ES-I3 (cell line): ENCODE measurements at regions not wholly inside any gene's neighbourhood (a gene's known extent, or its start where the extent isn't known, plus 50 kb on each side); places are given as distances from the start of the nearest gene placed in this dataset.

Experiments
- H3K36me3 ChIP-seq: 2 replicates; pipeline ENCODE4 v1.6.1; 2013; ENCODE audit warnings: mild to moderate bottlenecking, low read length, control low read depth, moderate library complexity; ENCODE audit not compliant: insufficient read depth
- H3K4me1 ChIP-seq: 2 replicates; pipeline ENCODE4 v1.6.1; 2013; ENCODE audit warnings: mild to moderate bottlenecking, control low read depth, low read length; ENCODE audit not compliant: insufficient read depth
- H3K9ac ChIP-seq: 2 replicates; pipeline ENCODE4 v1.6.1; 2013; ENCODE audit warnings: low read depth, mild to moderate bottlenecking, low read length, moderate library complexity
- H3K9me3 ChIP-seq: 2 replicates; pipeline ENCODE4 v1.6.1; 2013; ENCODE audit warnings: mild to moderate bottlenecking, low read length, moderate library complexity; ENCODE audit not compliant: control insufficient read depth, insufficient read depth

DNA sequence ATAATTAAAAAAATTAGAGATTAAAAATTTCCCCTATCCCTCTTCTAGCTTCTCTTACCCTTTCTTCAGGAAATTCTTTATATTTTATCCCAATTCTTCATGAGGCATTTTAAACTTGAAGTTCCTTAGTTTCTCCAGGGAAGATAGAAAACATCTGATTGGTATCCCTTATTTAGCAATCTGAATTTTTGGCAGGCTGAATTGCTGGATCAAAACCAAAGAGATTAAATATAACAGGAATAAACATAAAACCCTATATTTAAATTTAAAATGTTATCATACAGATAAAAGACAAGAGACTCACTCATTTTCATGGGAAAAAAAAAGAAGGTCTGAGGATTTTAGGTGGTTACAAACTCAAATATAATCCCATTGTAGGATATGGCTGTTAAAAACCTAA is 204.2 kb downstream of the CHRM3 start:
- Histone ChIP-seq H3K9ac (no peak overlapping the region), H3K9me3 (no peaks in the 10 kb centered on the region), H3K4me1 (no peaks in the 10 kb centered on the region), H3K36me3 (no peaks in the 10 kb centered on the region)

DNA sequence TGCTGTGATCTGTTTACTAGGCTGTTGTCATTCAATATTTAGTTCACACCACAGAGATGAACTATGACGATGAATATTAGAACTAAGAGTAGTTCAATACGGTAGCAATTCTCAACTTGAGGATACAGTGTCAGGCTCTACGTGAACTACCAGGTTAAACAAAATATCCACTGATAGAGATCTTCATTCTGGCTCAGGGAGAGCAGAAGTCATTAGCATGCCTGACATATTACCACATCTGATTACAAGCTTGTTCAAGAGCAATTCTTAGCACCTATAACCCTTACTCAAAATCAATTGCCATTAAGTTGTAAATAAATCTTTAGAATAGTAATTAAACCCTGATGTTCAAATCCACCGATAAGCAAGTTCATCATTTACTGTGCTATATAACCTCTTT is 207.2 kb downstream of the CHRM3 start:
- Histone ChIP-seq H3K36me3 (no peaks in the 10 kb centered on the region), H3K4me1 (no peaks in the 10 kb centered on the region), H3K9me3 (no peaks in the 10 kb centered on the region), H3K9ac (no peak overlapping the region)

DNA sequence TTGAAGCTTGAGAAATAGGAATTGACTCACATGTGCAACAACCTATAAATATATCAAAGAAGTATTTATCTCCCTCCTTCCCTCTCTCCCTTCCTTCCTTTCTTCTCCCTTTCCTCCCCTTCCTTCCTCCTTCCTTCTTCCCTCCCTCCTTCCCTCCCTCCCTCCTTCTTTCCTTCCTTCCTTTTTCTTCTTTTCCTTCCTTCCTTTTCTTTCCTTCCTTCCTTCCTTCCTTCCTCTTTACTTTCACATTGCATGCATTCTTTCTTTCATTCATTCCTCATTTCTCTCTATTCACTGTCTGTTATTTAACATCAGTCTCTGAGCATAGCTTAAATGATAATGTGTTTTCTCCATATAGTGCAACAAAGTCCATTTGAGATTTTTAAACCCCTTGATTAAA is 214.2 kb downstream of the CHRM3 start:
- Histone ChIP-seq H3K9me3 (no peaks in the 10 kb centered on the region), H3K9ac (no peak overlapping the region), H3K36me3 (no peaks in the 10 kb centered on the region), H3K4me1 (no peaks in the 10 kb centered on the region)

DNA sequence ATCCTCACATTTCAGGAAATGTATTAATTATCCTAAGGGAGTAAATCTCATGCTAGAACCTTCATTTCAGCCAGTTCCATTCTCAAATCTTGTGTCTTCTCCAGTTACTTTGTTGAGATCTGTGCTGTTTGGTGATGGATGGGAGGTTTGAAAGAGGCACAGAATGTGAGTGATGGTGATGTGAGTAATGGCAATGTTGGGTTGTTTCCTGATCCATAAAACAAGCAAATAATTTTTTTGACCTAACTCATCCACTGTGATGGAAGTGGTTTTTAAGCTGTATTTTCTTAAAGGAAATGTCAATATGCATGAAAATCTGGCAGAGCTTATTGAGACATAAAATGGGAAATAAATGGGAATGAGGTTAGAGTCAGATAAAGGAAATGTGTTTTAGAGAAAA is 214.7 kb downstream of the CHRM3 start:
- no peaks in the 10 kb centered on the region for H3K9me3 ChIP-seq
- no peak overlapping the region for H3K9ac ChIP-seq
- H3K36me3 ChIP-seq: no peaks in the 10 kb centered on the region
- H3K4me1 ChIP-seq: no peaks in the 10 kb centered on the region

DNA sequence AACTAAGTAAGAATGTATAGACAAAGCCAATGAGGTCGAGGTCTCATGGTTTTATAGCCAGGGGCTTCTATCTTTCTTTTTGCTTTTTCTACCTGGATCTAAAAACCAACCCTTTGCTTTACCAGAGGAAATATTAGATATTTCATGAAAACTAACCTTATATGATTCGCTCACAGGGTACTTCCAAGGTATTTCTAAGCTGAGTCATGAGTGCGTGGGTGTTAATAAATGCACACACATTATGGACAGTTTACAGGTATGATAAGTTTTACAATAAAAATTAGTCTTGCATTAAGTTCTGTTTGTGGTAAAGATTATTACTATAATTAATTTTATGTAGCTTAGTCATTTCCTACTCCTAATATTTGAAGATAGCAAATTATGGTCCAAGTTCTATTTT is 217.2 kb downstream of the CHRM3 start:
- H3K9ac ChIP-seq: no peak overlapping the region
- H3K36me3 ChIP-seq: no peaks in the 10 kb centered on the region
- H3K9me3 ChIP-seq: no peaks in the 10 kb centered on the region
- H3K4me1 ChIP-seq: no peaks in the 10 kb centered on the region

DNA sequence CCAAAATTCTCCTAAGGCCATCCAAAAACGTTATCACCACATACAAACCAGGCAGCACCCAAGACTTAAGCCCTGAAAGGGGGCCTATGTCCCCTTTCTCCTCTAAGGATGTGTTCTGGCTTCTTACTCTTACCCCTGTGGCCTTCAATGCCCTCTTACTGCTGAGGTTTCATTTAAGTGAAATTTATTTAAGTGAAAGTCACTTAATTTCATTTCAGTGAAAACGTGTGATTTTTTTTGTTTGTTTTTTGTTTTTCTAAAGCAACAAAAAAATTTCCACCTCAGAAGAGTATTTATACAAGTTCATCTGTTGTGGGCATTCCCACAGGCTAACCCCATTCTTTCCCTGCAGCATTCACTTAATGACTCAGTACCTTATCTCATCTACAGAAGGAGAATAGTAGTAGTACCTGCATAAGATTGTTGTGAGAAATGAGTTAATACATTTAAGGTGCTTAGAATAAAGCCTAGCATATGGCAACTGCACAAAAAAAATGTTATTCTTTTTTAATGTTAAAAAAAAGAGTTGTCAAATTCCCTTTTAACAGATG is 220.6 kb downstream of the CHRM3 start:
- no peaks in the 10 kb centered on the region for H3K9me3 ChIP-seq
- H3K36me3 ChIP-seq: no peaks in the 10 kb centered on the region
- no peak overlapping the region for H3K9ac ChIP-seq
- no peaks in the 10 kb centered on the region for H3K4me1 ChIP-seq

DNA sequence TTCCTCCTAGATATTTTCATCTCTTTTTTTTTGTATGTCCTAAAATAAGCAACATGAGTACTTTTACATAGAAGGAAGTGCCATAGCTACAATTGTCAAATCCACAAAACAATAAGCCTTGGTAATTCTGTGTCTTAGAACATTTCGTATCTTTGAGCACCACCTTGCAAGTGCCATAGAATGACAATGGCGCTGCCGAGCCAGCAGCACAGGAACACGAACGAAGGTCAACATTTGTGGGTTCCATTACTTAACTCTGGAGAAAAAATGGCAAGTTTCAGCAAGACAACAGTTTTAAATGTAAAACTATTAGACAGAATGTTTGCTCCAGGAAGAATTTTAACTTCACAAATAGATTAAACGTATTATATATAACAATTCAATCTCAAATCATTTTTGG is 222.1 kb downstream of the CHRM3 start:
- Histone ChIP-seq H3K36me3 (no peaks in the 10 kb centered on the region), H3K9ac (no peak overlapping the region), H3K9me3 (no peaks in the 10 kb centered on the region), H3K4me1 (no peaks in the 10 kb centered on the region)

DNA sequence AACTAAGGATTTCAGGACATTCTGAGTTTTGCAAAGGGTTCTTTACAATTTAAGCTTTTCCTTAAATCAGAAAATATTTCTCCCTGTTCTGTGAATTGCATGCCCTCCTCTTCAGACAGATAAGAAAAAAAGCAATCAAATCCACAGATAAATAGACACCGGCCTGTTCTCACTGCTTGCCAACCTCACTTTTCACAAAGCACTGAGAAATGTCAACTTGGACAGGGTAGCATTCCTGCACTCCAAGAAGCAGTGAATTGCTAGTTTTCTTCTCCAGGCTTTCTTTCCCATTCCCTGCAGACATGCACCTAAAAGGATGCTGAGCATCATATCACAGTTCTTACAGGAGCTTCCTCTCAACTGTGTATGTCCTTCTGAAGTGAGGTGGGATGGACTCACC is 226.0 kb downstream of the CHRM3 start:
- no peaks in the 10 kb centered on the region for H3K36me3 ChIP-seq
- H3K4me1 ChIP-seq: no peaks in the 10 kb centered on the region
- H3K9me3 ChIP-seq: no peaks in the 10 kb centered on the region
- H3K9ac ChIP-seq: no peak overlapping the region

DNA sequence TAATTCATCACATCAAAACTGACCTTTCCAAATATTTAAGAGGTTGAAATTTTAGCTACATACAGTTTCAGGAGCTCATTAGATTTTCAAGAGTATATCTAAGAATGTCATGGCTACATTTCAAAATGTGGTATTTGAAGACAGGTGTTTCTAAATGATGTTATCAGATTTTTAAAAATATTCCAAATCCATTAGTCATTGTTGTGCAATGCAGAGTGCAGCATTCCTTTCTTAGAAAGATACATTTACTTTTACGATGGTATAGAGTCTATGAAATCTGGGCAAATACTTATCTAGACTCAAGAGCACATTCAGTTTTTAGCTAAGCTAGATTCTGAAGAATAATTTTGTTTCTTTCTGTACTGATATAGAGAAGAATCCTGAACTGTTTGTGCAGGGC is 230.3 kb downstream of the CHRM3 start:
- H3K9ac ChIP-seq: no peak overlapping the region
- no peaks in the 10 kb centered on the region for H3K4me1 ChIP-seq
- no peaks in the 10 kb centered on the region for H3K36me3 ChIP-seq
- H3K9me3 ChIP-seq: no peaks in the 10 kb centered on the region

DNA sequence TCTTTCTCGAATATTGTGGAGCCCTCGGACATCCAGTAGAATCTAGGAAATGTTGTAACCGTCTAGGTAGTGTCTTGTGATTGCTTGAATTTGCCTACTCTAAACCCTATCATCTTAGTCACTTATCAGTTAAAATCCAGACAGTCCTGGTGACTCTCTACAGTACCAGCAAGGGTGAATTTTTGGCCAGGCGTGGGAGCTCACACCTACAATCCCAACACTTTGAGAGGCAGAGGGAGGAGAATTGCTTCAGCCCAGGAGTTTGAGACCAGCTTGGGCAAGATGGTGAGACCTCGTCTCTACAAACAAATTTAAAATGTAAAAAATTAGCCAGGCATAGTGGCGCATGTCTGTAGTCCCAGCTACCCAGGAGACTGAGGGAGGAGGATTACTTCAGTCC is 230.9 kb downstream of the CHRM3 start:
- H3K4me1 ChIP-seq: no peaks in the 10 kb centered on the region
- peaks cover 2% of the 10 kb centered on the region; the same call in 1 of the 2 replicates for H3K9me3 ChIP-seq

DNA sequence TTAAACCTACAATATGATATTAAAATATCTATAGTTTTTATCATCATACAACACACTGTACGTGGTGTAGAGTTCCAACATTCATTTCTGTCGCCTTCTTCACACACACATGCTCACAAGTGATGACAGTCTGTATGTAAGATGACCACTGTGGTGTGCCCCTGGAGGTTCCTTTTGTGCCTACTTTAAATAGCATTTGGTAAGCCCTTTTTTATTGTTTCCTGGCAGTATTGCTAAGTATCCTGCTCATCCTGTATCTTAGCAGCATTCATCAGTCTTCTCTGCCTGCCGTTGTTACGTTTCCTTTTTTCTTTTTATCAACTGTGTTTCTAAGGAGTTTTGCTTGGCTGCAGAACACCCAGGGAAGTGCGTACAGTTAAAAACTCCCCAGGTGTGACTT is 231.4 kb downstream of the CHRM3 start:
- peaks cover 5% of the 10 kb centered on the region; the same call in 1 of the 2 replicates for H3K9me3 ChIP-seq
- no peak overlapping the region for H3K9ac ChIP-seq
- no peaks in the 10 kb centered on the region for H3K4me1 ChIP-seq
- H3K36me3 ChIP-seq: no peaks in the 10 kb centered on the region

More for the DNA sequence above, 230.9 kb downstream of the CHRM3 start:
- Histone ChIP-seq H3K36me3 (no peaks in the 10 kb centered on the region), H3K9ac (no peak overlapping the region)

DNA sequence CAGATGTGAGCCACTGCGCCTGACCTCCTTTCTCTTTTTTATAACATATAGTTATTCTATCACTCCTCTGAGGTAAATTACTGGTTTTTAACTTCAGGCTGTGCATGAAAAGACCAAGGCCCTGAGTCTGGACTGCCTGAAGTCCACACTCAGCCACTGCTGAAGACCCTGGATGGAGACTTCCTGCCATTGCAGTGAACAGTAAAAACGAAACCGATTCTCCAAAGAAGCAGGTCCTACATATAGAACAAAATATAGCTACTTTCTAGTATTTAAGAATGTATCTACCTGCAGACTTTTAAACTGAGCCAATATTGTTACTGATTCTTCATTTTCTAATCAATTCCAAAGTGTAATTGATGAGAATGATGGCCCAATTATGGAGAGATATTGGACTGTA is 232.8 kb downstream of the CHRM3 start:
- no peak overlapping the region for H3K9ac ChIP-seq
- peaks cover 5% of the 10 kb centered on the region; the same call in 1 of the 2 replicates for H3K9me3 ChIP-seq
- H3K4me1 ChIP-seq: no peaks in the 10 kb centered on the region
- no peaks in the 10 kb centered on the region for H3K36me3 ChIP-seq

DNA sequence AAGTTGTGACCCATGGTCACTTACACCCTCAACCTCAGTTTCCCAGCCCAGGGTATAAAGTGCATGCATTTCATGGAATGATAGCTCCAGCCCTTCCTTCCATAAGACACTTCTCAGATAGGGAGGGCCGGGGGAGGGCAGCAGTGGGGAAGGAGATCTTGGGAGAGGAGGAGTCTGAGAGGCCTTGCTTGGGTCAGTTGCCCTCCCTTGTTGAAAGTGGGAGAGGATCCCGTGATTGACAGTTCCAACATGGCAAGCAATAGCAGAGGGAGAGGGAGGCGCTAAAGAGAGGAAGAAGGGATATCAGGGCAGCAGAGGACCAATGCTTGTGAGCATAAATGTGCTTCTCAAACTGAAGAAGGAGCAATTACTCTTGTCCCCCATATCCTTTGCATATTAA is 244.4 kb downstream of the CHRM3 start:
- H3K36me3 ChIP-seq: no peaks in the 10 kb centered on the region
- H3K9ac ChIP-seq: no peak overlapping the region
- H3K9me3 ChIP-seq: no peaks in the 10 kb centered on the region
- H3K4me1 ChIP-seq: peaks cover 4% of the 10 kb centered on the region; the same call in 1 of the 2 replicates

DNA sequence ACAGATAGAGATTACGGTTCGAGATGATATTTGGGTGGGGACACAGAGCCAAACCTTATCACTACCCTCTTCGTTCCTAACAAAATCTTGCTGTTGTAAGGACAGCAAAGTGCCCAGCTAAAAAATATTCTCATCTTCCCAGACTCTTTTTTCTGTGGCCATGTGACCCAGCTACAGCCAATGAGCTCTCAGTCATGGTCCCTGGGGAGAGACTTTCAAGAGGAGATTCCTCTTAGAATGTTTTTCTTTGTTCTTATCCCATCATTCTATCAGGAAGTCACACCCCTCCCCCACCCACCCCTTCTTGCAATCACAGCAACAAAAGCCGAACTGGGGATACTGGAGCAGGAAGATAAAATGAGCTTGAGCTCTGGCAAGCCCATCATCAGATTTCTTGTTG is 247.1 kb downstream of the CHRM3 start:
- no peaks in the 10 kb centered on the region for H3K36me3 ChIP-seq

DNA sequence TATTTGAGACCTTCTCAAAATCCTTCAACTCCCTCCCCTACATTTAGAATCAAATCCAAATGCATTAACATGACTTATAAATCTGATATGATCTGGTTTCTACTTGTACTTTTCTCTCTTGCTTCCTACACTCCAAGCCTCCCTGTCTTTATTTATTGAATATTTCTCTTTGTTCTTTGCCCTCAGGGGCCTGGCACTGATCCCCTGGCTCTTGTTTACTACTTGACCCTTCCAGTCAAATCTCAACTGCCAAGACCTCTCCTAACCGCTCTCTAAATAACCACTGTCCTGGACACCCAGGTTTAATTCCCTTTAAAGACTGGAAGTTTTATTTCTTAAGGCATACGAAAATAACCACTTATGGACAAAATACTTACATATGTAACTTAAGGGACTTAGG is 248.9 kb downstream of the CHRM3 start:
- Histone ChIP-seq H3K36me3 (no peaks in the 10 kb centered on the region), H3K9me3 (no peaks in the 10 kb centered on the region), H3K4me1 (peaks cover 4% of the 10 kb centered on the region; the same call in 1 of the 2 replicates), H3K9ac (no peak overlapping the region)

More for the DNA sequence above, 247.1 kb downstream of the CHRM3 start:
- Histone ChIP-seq H3K9ac (no peak overlapping the region), H3K4me1 (peaks cover 4% of the 10 kb centered on the region; the same call in 1 of the 2 replicates), H3K9me3 (no peaks in the 10 kb centered on the region)

DNA sequence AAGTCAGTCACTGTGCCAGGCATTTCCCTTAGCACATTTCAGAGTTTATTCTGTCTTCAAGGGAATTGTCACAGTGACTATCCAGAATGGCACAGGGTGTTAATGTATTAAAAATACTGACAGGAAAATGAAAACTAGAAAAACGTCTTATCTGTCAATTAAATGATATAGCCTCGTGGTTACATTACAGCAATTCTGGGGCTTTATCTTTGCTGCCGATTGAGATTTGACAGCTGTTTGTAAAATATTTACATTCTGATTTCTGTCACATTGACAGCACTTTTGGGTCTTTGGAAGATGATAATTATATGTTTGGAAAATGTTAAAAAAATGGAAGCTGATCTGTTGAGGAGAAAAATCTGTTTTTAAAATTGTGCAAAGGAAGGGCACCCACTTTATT is 250.0 kb downstream of the CHRM3 start:
- no peaks in the 10 kb centered on the region for H3K9me3 ChIP-seq
- H3K4me1 ChIP-seq: peaks cover 4% of the 10 kb centered on the region; the same call in 1 of the 2 replicates

More for the DNA sequence above, 250.0 kb downstream of the CHRM3 start:
- Histone ChIP-seq H3K36me3 (no peaks in the 10 kb centered on the region), H3K9ac (no peak overlapping the region)
